ENCODE measurements at regions not wholly inside any gene's neighbourhood (a gene's known extent, or its start where the extent isn't known, plus 50 kb on each side); places are given as distances from the start of the nearest gene placed in this dataset.
"Not testable (repeated sequence)": the region's sequence is repeated elsewhere in the genome, so short reads cannot be mapped to it uniquely, and the experiment has no call there.

DNA sequence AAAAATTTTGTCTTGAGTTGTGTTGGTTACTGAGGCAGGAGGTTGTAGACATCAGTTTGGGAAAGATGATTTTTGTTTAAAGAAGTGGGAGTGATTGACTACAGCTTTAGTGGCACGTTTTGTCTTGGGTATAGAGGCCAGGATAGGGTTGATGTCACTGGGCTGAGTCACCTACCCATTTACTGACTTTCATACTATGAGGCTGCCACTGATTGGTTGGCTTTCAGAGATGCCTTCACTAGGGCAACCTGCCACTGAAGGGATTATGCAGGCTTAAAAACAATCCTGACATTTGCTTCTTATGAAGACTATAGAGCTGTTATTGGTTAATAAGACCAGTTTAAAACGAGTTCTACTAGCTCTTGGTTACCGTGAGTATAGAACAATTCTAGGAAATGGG, 479.1 kb downstream of the SOX11 start:
- DNase-seq (ENCODE audit: insufficient read length, low spot score) (no peak), FAIRE-seq (no peak)
- TF ChIP-seq POLR2A (IDR thresholded peaks at IDR 0.05; ENCODE audit: low read depth, low read length) = no peak

DNA sequence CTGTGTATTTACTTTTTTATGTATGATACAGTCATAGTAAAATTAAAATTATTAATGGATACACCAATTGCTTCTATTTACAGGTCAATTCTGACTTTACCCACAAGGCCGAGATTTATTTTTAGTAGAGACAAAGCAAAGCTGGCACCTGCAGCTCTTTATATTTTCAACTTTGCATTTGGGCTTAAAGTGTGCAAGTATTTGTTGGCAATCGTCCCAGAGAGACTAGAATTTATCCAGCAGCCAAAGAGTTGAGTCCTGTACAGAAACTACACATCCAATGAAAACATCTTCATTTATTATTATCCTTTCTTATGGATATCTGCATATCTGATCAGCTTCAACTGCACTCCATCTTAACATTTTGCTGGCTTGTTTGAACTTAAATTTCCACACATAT, 485.6 kb downstream of the SOX11 start:
- no peak for FAIRE-seq
- DNase-seq (ENCODE audit: insufficient read length, low spot score) = no peak
- no peak for TF ChIP-seq POLR2A (IDR thresholded peaks at IDR 0.05; ENCODE audit: low read depth, low read length)

DNA sequence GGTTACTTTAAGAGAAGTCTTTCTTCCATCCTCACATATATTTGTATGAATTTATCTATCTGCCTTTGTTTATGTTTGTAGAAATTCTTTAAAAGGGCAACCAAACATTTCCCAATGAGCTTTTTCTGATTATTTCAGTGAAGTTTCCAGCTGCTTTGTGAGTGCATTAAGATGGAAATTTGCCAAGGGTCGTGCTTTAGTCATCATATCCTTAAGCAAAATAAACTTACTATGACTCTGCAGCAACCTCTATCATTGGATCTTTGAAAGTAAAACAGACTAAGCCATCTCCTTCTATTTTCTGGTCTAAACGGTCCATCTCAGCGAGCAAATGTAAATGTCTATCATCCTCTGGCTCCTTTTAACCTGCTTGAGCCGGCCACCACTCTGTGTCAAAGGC, 489.3 kb downstream of the SOX11 start:
- no peak for TF ChIP-seq POLR2A (IDR thresholded peaks at IDR 0.05; ENCODE audit: low read depth, low read length)
- no peak for FAIRE-seq
- peak; percentile 7 for DNase-seq (ENCODE audit: insufficient read length, low spot score)

DNA sequence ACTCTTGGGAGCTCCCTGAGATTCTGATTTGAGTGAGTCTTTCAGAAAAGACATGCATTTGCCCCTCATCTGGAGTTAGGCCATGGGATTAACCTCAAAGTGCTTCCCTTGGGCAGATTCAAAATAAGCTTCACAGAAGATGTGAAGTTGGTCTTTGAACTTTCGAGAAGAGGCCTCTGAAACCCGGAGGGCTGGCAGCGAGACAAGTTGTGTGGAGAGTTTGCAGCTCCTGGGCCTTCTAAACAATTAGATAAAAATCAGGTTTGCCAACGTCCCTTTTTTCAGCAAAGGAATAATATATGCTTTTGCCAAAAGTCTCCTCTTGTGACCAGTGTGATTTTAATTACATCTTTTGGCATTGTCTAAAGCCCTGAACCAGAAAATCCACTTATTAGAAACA, 489.7 kb downstream of the SOX11 start:
- TF ChIP-seq POLR2A (IDR thresholded peaks at IDR 0.05; ENCODE audit: low read depth, low read length) = no peak
- DNase-seq (ENCODE audit: insufficient read length, low spot score) (no peak), FAIRE-seq (no peak)

DNA sequence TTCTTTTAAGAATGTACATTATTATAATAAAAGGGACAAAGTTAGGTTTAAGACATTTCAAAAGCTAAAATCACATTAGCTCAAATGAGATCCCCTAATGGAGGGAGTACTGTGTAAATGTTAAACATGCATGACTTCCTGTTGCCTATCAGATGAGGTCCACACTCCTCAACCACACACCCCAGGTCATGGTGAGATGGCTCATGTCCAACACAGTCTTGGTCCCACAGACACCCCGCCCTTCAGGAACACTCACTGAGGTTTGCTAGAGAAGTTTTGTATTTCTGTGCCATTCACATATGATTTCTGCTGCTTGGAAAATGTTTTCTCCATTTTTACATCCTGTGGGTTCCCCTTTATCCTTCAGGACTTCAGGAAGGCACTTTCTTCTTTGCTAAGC, 491.0 kb downstream of the SOX11 start:
- no peak for TF ChIP-seq POLR2A (IDR thresholded peaks at IDR 0.05; ENCODE audit: low read depth, low read length)
- FAIRE-seq (no peak), DNase-seq (ENCODE audit: insufficient read length, low spot score) (no peak)

DNA sequence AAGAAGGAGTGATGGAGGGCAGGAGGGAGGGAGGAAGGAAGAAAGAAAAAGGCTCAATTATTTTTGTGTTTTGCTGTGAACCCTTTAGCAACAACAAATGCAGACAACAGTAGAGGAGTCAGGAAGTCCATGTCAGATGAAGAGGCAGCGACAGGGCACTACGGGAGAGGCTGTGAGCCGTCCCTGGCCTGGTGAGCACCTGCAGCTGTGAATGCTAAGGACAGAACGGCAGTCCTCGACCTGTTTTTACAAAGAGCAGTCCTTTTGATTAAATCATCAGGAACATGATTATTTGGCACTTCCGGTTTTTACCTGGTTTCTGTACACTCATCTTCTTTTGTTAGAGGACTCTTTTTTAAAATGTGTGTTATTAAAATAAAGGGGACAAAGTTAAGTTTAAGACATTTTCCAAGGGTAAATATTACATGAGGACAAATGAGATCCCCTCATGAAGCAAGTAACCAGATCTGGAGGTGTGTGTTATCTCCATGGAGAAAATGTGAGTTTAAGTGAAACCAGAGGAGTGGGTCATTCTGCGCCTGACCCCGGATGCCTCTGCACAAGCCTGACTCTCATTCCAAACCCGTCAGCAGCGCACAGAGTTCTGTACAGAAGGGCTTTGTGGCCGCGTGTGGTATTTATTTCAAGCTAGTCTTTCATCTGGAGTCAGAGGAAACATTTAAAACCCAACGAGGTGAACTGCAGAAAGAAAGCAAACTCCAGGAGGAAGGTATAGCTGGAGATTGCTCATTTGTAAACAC, 492.5 kb downstream of the SOX11 start:
- DNase-seq (ENCODE audit: insufficient read length, low spot score) = no peak
- FAIRE-seq = no peak
- no peak for TF ChIP-seq POLR2A (IDR thresholded peaks at IDR 0.05; ENCODE audit: low read depth, low read length)

DNA sequence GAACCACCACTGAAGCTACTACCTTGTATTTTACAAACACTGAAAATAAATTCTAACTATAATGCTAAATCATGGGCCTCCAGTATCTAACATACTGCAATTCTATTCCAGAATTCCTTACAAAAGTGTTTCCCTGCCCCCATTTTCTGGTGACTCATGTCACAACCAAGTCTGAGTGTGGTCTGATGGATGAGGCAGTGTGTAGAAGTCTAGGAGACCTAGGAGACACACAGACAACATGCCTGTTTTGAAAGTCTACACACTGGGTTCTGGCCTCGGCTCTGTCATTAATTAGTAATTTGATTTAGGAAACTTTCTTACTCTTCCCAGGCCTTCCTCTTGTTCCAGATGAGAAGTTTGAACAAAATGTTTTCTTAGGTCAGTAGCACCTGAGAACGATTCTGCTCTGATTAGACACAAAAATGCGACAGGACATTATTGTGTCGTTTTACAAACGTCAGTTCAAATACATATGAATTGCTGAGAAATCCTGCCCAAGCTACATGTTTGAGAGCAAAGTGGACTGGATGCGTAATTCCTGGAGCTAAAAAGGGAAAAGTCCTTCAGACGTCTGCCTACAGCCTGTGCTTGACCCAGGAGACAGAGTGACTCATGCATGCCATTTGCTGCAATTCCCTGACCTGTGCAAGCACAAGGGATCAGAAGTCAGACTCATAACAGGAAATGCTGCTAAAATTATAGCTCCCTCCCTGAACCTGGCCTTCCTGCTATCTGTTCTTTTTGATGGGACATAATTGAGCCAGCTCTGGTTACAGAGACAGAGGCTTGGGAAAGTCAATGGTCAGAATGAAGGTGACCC, 494.4 kb downstream of the SOX11 start:
- FAIRE-seq = peak; percentile 96
- peak; percentile 40 for DNase-seq (ENCODE audit: insufficient read length, low spot score)
- no peak for TF ChIP-seq POLR2A (IDR thresholded peaks at IDR 0.05; ENCODE audit: low read depth, low read length)

DNA sequence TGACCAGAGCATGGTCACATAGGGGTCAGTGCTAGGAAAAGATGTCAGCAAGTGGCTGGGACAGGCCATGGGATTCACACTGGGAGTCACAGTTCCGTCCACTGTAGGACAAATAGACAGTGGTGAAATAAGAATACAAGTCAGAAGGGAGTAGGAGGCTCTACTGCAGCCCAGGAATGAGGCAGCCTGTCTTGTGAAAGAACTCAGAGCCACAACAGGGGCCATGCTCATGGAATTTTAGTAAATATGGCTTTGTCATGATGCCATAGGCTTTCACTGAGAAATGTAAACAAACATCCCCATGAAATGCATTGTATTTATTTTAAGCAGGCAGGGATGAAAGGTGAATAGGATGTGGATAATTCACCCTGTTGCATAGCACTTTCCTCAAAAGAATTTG, 504.3 kb downstream of the SOX11 start:
- DNase-seq (ENCODE audit: insufficient read length, low spot score) (no peak), FAIRE-seq (no peak)
- no peak for TF ChIP-seq POLR2A (IDR thresholded peaks at IDR 0.05; ENCODE audit: low read depth, low read length)

DNA sequence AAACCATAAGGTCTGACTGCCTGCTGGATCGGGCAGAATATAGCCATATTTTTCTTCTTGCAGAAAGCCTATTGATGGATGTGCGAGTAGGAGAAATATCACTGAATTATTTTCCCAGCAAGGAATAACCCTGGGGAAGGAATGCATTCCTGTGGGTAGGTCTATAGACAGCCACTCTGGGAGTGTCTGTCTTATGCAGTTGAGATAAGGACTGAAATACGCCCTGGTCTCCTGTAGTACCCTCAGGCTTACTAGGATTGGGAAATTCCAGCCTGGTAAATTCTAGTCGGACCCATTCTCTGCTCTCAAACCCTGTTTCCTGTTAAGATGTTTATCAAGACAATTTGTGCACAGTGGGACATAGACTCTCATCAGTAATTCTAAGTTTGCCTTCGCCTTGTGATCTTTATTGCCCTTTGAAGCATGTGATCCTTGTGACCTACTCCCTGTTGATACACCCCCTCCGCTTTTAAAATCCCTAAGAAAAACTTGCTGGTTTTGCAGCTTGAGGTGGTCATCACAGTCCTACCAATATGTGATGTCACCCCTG, 506.3 kb downstream of the SOX11 start:
- FAIRE-seq; DNase-seq (ENCODE audit: insufficient read length, low spot score): not testable (repeated sequence)

DNA sequence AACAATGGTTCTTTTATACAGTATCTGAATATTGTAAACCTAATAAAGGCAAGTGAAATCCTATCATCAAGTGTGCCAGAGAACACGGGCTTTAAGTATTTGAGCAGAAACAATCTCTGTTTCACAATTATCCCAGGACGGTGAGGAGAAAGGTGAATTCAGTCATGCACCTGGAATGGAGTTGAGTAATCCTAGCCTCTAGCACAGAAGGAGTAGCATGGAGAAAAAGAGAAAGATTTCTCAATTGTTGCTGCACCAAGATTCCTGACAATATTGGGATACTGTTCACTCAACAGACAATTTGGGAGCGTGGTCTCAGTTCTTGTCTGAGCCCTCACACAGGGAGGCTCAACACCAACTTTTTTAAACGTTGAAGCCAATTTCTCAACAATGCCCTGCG, 510.6 kb downstream of the SOX11 start:
- FAIRE-seq (no peak), DNase-seq (ENCODE audit: insufficient read length, low spot score) (no peak)
- no peak for TF ChIP-seq POLR2A (IDR thresholded peaks at IDR 0.05; ENCODE audit: low read depth, low read length)

DNA sequence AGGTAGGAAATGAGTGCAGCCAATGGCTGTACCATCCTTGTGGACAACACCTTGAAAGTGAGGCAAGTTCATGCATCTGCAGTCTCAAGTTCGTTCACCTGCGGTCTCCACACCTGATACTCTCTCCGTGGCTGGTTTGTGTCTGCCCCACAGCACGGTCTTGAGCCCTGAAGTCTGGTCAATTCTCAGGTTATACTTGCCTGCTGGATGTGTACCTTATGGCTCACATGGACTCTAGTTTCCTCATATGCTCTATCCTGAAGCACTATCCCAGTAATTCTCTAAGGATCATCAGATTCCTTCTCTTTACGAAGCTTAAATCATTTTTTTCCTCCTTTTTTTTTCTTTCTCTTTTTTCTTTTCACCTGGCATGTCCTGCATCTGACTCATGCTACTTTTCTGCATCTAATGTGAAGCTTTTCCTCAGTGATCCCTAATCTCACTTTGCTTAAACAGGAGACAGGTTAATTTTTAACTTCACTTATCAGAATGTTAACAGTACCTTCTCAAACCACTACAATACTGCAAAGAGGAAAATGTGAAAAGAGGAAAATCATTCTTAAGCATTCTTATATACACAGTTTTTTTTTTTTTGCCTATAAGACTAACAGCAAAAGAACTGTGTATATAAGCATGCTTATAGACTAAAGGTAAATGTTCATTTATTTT, 511.2 kb downstream of the SOX11 start:
- FAIRE-seq = no peak
- no peak for TF ChIP-seq POLR2A (IDR thresholded peaks at IDR 0.05; ENCODE audit: low read depth, low read length)

DNA sequence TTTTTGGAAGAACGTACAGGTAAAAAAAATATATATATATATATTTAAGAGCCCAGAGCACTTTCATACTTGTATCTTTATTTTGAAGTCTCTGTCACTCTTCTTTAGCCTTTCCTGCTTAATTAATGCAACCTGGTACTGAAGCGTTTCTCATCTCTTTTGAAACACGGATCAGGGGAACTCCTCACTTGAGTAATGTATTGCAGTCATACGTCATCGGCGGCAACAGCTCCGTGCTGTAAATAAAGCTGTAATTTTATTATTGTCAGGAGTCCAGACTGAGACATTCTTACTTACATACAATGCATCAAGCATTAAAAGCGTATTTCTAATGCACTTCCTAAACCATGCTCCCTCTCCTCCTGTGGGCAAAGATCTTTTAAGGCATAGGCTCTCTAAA, 514.7 kb downstream of the SOX11 start:
- no peak for DNase-seq (ENCODE audit: insufficient read length, low spot score)
- no peak for FAIRE-seq
- TF ChIP-seq POLR2A (IDR thresholded peaks at IDR 0.05; ENCODE audit: low read depth, low read length) = no peak

More for the DNA sequence above, 511.2 kb downstream of the SOX11 start:
- no peak for DNase-seq (ENCODE audit: insufficient read length, low spot score)

DNA sequence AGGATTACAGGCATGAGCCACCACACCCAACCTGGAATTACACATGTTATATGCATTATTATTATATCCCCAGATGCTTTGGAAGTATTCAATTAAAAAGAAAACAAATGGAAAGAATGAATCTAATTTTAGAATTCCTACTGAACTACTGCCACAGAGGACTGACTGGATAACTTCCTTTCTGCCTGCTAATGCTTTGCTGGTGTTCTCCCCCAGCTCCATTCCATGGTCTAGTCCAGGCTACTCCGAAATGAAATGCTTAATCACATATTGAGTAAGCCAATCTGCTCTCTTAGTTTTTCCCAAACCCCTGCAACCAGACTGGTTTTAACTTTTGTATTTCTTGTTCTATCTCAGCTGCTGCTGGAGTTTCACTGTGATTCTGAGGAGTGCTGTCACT, 519.1 kb downstream of the SOX11 start:
- no peak for DNase-seq (ENCODE audit: insufficient read length, low spot score)
- no peak for TF ChIP-seq POLR2A (IDR thresholded peaks at IDR 0.05; ENCODE audit: low read depth, low read length)
- no peak for FAIRE-seq

DNA sequence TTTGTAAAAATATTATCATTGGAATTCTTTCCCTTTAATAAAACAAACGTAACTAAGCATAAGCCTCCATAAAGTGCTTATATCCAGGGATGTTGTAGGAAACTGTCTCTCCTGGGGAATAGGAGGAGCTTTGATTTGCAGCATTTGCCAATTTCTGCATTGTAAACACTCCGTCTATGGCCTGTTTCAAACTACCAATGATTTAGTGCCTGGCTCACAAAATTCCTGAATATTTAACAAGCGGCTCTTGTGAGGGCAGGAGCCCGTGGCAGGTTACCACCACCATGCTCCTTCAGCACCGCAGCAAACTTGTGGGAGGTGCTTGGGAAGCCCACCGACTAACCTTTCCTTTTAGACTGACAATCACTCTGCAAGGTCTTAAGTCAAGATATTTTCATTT, 520.3 kb downstream of the SOX11 start:
- no peak for FAIRE-seq
- DNase-seq (ENCODE audit: insufficient read length, low spot score) = no peak
- TF ChIP-seq POLR2A (IDR thresholded peaks at IDR 0.05; ENCODE audit: low read depth, low read length) = no peak

All from H54 (cell line).